OCI-LY1 (cell line): ENCODE measurements at regions not wholly inside any gene's neighbourhood (a gene's known extent, or its start where the extent isn't known, plus 50 kb on each side); places are given as distances from the start of the nearest gene placed in this dataset.

ENCODE experiments used
- H2AFZ ChIP-seq: fragments of 200-600 bp; sonication (generic), shearing (Covaris generic); 2 replicates; pipeline ENCODE4 v1.6.0; 2014; ENCODE audit warnings: antibody characterized with exemption, mild to moderate bottlenecking, low read length
- H3F3A ChIP-seq: fragments of 200-600 bp; sonication (generic), shearing (Covaris generic); 2 replicates; pipeline ENCODE4 v1.6.0; 2014; ENCODE audit warnings: mild to moderate bottlenecking, antibody characterized with exemption, low read length, moderate library complexity; ENCODE audit not compliant: insufficient read depth
- H3K27ac ChIP-seq: fragments of 200-600 bp; sonication (generic); 2 replicates; pipeline ENCODE4 v1.5.1; 2014; ENCODE audit warnings: low read length, mixed run types, mild to moderate bottlenecking, low read depth; ENCODE audit not compliant: poor library complexity, severe bottlenecking
- H3K27me3 ChIP-seq: fragments of 200-600 bp; sonication (generic); 2 replicates; pipeline ENCODE4 v1.6.0; 2014; ENCODE audit warnings: antibody characterized with exemption, mild to moderate bottlenecking, low read length, moderate library complexity; ENCODE audit not compliant: insufficient read depth
- H3K36me3 ChIP-seq: fragments of 200-600 bp; sonication (generic); 2 replicates; pipeline ENCODE4 v1.6.1; 2014; ENCODE audit warnings: mild to moderate bottlenecking, antibody characterized with exemption, low read length, moderate library complexity, mixed read lengths; ENCODE audit not compliant: insufficient read depth
- H3K4me1 ChIP-seq: fragments of 200-600 bp; sonication (generic); 2 replicates; pipeline ENCODE4 v1.5.1; 2014; ENCODE audit warnings: mild to moderate bottlenecking, low read length, moderate library complexity; ENCODE audit not compliant: insufficient read depth, severe bottlenecking
- H3K4me2 ChIP-seq: fragments of 200-600 bp; sonication (generic), shearing (Covaris generic); 2 replicates; pipeline ENCODE4 v1.6.1; 2014; ENCODE audit warnings: low read length
- H3K4me3 ChIP-seq: fragments of 200-600 bp; sonication (generic); 2 replicates; pipeline ENCODE4 v1.5.1; 2014; ENCODE audit warnings: low read length, low read depth, mild to moderate bottlenecking, mixed read lengths; ENCODE audit not compliant: poor library complexity, severe bottlenecking
- H3K79me2 ChIP-seq: fragments of 200-600 bp; shearing (Covaris generic); 2 replicates; pipeline ENCODE4 v1.6.1; 2016; ENCODE audit warnings: mixed run types, low read length, mixed read lengths; ENCODE audit not compliant: insufficient read depth
- H3K9ac ChIP-seq: fragments of 200-600 bp; sonication (generic), shearing (Covaris generic); 2 replicates; pipeline ENCODE4 v1.6.1; 2014; ENCODE audit warnings: mild to moderate bottlenecking, low read length, mixed read lengths
- H3K9me2 ChIP-seq: fragments of 200-600 bp; sonication (generic), shearing (Covaris generic); 2 replicates; pipeline ENCODE4 v1.6.1; 2014; ENCODE audit warnings: low read depth, mild to moderate bottlenecking, low read length, mixed read lengths
- H3K9me3 ChIP-seq: fragments of 200-600 bp; shearing (Covaris generic); 2 replicates; pipeline ENCODE4 v1.6.1; 2014; ENCODE audit warnings: low read length, mixed read lengths
- H4K20me1 ChIP-seq: fragments of 200-600 bp; sonication (generic), shearing (Covaris generic); 2 replicates; pipeline ENCODE4 v1.6.0; 2016; ENCODE audit warnings: mild to moderate bottlenecking, low read length; ENCODE audit not compliant: insufficient read depth
- CTCF ChIP-seq: fragments of 200-600 bp; sonication (generic), shearing (Covaris generic); IDR thresholded peaks from 2 replicates; pipeline ENCODE4 v1.5.1; 2017; ENCODE audit warnings: mild to moderate bottlenecking, antibody characterized with exemption, low read length, moderate library complexity, mixed read lengths
- EZH2 ChIP-seq: fragments of 200-600 bp; sonication (generic), shearing (Covaris generic); IDR thresholded peaks from 2 replicates; pipeline ENCODE4 v1.8.0; 2017; ENCODE audit warnings: borderline replicate concordance, mixed run types, mild to moderate bottlenecking, antibody characterized with exemption, low read length, moderate library complexity, mixed read lengths

DNA sequence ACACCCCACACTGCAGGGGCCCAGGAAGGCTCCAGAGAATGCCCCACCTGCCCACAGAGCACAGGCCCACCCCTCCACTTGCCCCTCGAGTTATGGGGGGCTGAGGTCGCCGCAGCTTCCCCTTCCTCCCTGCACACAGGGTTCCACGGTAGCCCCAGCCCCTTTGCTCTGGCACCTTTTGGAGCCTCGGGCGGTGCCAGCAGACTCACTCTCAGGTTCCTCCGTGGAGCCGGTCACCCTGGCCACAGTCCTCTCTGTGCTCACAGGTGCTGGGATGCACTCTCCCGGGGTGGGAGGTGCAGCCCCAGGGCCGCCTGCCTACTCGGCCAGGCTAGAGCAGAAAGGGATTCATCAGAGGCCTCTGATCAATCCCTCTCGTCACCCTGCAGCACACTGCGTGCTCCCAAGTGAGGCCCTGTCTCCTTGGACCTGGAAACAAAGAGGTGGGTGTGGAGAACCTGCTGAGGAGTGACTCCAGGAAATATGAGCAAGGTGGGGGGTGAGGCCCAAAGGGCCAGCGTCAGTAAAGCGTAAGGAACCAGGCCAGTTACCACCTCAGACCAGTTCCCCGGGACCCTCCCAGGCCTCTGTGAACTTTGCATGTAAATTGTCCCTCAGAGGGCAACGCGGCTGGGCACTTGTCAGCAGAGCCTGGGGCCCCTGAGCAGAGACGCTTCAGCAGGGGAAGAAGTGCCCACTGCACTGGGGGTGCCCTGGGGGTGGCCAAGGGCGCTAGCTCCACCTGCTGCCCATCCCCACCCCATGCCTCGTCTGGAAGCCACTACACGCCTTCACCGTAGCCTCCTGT lies 167.8 kb downstream of the OLFM1 start:
- no peaks in the 10 kb centered on the region for H3K4me1 ChIP-seq
- no peak overlapping the region for H3K9ac ChIP-seq
- no peaks in the 10 kb centered on the region for H3K79me2 ChIP-seq
- 0 out of 2 replicates have a peak, but pooled peaks cover 6% of the 10 kb centered on the region for H3K27me3 ChIP-seq
- no peak overlapping the region for H3K4me3 ChIP-seq
- TF ChIP-seq CTCF, result no peak
- TF ChIP-seq EZH2, result no peak
- H3F3A ChIP-seq, result no peaks in the 10 kb centered on the region
- H3K27ac ChIP-seq, result no peak overlapping the region
- H3K36me3 ChIP-seq, result no peaks in the 10 kb centered on the region
- H4K20me1 ChIP-seq, result no peaks in the 10 kb centered on the region
- no peaks in the 10 kb centered on the region for H3K9me2 ChIP-seq
- no peak overlapping the region for H2AFZ ChIP-seq
- H3K4me2 ChIP-seq, result no peak overlapping the region
- no peaks in the 10 kb centered on the region for H3K9me3 ChIP-seq

GRCh38 chr9:135255841-135256580 lies 168.5 kb downstream of the OLFM1 start:
- no peak overlapping the region for H2AFZ ChIP-seq

More at GRCh38 chr9:135255841-135256580, 168.5 kb downstream of the OLFM1 start:
- no peaks in the 10 kb centered on the region for H3K9me3 ChIP-seq
- TF ChIP-seq CTCF (no peak), EZH2 (no peak)
- no peak overlapping the region for H3K4me3 ChIP-seq
- H3K4me1 ChIP-seq, result no peaks in the 10 kb centered on the region
- no peaks in the 10 kb centered on the region for H3K36me3 ChIP-seq
- H3K9ac ChIP-seq, result no peak overlapping the region
- H3K4me2 ChIP-seq, result no peak overlapping the region
- no peaks in the 10 kb centered on the region for H3K79me2 ChIP-seq
- 0 out of 2 replicates have a peak, but pooled peaks cover 6% of the 10 kb centered on the region for H3K27me3 ChIP-seq
- H3F3A ChIP-seq, result no peaks in the 10 kb centered on the region
- no peak overlapping the region for H3K27ac ChIP-seq
- no peaks in the 10 kb centered on the region for H4K20me1 ChIP-seq
- H3K9me2 ChIP-seq, result no peaks in the 10 kb centered on the region
